ENCODE measurements at regions not wholly inside any gene's neighbourhood (a gene's known extent, or its start where the extent isn't known, plus 50 kb on each side); places are given as distances from the start of the nearest gene placed in this dataset.

DNA sequence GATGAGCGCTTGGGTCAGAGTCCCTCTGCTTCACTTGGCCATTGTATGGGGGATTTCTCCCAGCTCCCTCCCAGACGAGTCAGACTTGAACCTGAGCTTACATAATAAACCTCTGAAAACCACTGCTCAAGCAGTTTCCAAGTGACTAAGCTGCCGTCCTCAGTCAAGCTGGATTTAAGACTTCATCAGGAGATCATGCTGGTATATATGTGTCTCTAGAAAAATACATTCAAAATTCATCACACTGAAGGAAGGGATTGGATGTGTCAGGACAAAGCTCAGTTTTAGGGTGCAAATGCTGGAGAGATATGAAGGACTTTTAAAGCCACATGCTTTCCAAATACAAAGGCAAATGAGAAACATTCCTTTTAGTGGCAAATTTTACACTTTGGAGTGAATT is 114.3 kb downstream of the QDPR start:
- TF ChIP-seq, protein P1, sequence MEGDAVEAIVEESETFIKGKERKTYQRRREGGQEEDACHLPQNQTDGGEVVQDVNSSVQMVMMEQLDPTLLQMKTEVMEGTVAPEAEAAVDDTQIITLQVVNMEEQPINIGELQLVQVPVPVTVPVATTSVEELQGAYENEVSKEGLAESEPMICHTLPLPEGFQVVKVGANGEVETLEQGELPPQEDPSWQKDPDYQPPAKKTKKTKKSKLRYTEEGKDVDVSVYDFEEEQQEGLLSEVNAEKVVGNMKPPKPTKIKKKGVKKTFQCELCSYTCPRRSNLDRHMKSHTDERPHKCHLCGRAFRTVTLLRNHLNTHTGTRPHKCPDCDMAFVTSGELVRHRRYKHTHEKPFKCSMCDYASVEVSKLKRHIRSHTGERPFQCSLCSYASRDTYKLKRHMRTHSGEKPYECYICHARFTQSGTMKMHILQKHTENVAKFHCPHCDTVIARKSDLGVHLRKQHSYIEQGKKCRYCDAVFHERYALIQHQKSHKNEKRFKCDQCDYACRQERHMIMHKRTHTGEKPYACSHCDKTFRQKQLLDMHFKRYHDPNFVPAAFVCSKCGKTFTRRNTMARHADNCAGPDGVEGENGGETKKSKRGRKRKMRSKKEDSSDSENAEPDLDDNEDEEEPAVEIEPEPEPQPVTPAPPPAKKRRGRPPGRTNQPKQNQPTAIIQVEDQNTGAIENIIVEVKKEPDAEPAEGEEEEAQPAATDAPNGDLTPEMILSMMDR (IDR thresholded peaks at IDR 0.05), result no peak
- no peak for TF ChIP-seq POLR2A (IDR thresholded peaks at IDR 0.05)
